DMS 273 (cell line): ENCODE measurements at regions not wholly inside any gene's neighbourhood (a gene's known extent, or its start where the extent isn't known, plus 50 kb on each side); places are given as distances from the start of the nearest gene placed in this dataset.

Experiments used
- DNase-seq: peaks from one replicate; lab custom pipeline; 2025; ENCODE audit not compliant: unreplicated experiment; lab: John Stamatoyannopoulos, UW

- DNase-seq, result no peak
Measured at GRCh38 chr2:62305421-62306176, 109.7 kb downstream of the B3GNT2 start.

- DNase-seq, result no peak
Measured at GRCh38 chr2:62304429-62305417, 108.8 kb downstream of the B3GNT2 start.

- DNase-seq, result no peak
Measured at GRCh38 chr2:62303788-62304187, 107.9 kb downstream of the B3GNT2 start.

GRCh38 chr2:62302631-62303435 is 106.9 kb downstream of the B3GNT2 start:
- DNase-seq, result no peak

- no peak for DNase-seq
Measured at GRCh38 chr2:62300925-62301324, 105.0 kb downstream of the B3GNT2 start.

- DNase-seq, result peak; percentile 43
Measured at GRCh38 chr2:62297624-62298010, 101.7 kb downstream of the B3GNT2 start.

- no peak for DNase-seq
Measured at GRCh38 chr2:62296832-62297623, 101.1 kb downstream of the B3GNT2 start.

GRCh38 chr2:62296034-62296831 is 100.3 kb downstream of the B3GNT2 start:
- no peak for DNase-seq

GRCh38 chr2:62293490-62294271 is 97.8 kb downstream of the B3GNT2 start:
- peak; percentile 67 for DNase-seq

- no peak for DNase-seq
Measured at GRCh38 chr2:62293151-62293489, 97.2 kb downstream of the B3GNT2 start.

- peak; percentile 57 for DNase-seq
Measured at GRCh38 chr2:62292190-62292589, 96.3 kb downstream of the B3GNT2 start.

- DNase-seq, result no peak
Measured at GRCh38 chr2:62291517-62292137, 95.7 kb downstream of the B3GNT2 start.

GRCh38 chr2:62291052-62291451 is 95.1 kb downstream of the B3GNT2 start:
- no peak for DNase-seq

- DNase-seq, result peak; percentile 77
Measured at GRCh38 chr2:62287899-62288880, 92.3 kb downstream of the B3GNT2 start.

GRCh38 chr2:62287282-62287681 is 91.4 kb downstream of the B3GNT2 start:
- DNase-seq, result no peak

- DNase-seq, result no peak
Measured at GRCh38 chr2:62286089-62286785, 90.3 kb downstream of the B3GNT2 start.

GRCh38 chr2:62284980-62285379 is 89.1 kb downstream of the B3GNT2 start:
- DNase-seq, result no peak
